ENCODE measurements at regions not wholly inside any gene's neighbourhood (a gene's known extent, or its start where the extent isn't known, plus 50 kb on each side); places are given as distances from the start of the nearest gene placed in this dataset.

GRCh38 chr3:104368760-104369159, 997.9 kb upstream of the ALCAM start (continued):
- TF ChIP-seq TBL1XR1 (IDR thresholded peaks at IDR 0.05; ENCODE audit: low read depth, low read length), result no peak
- TF ChIP-seq EP300 (IDR thresholded peaks at IDR 0.05; ENCODE audit: borderline replicate concordance in 1 of 2, control insufficient read depth in 1 of 2, low read depth in 2 of 2, low read length in 2 of 2), result no peak
- TF ChIP-seq PAX8 (IDR thresholded peaks at IDR 0.05), result no peak
- TF ChIP-seq NFYB (IDR thresholded peaks at IDR 0.05; ENCODE audit: insufficient read depth, low read depth, low read length), result no peak
- TF ChIP-seq MTA2 (IDR thresholded peaks at IDR 0.05; ENCODE audit: low read depth), result no peak
- TF ChIP-seq BCL3 (IDR thresholded peaks at IDR 0.05; ENCODE audit: borderline replicate concordance, insufficient read depth, low read depth, low read length, poor library complexity, severe bottlenecking), result no peak
- TF ChIP-seq JUND (IDR thresholded peaks at IDR 0.05; ENCODE audit: low read depth, low read length), result no peak

- Histone ChIP-seq H3K27ac (ENCODE audit: control insufficient read depth, insufficient read depth) (no peak overlapping the region), H3K36me3 (ENCODE audit: control insufficient read depth in 2 of 2, insufficient read depth in 2 of 2, low read length in 1 of 2) (no peaks in the 10 kb centered on the region), H3K4me1 (ENCODE audit: control insufficient read depth, insufficient read depth, low read length) (no peaks in the 10 kb centered on the region), H3K79me2 (ENCODE audit: control insufficient read depth, insufficient read depth, low read length) (no peaks in the 10 kb centered on the region), H4K20me1 (ENCODE audit: control insufficient read depth, insufficient read depth) (no peaks in the 10 kb centered on the region), H3K9ac (ENCODE audit: control insufficient read depth, insufficient read depth, low read length) (no peak overlapping the region), H3K9me3 (replicated peaks; ENCODE audit: control insufficient read depth, insufficient read depth, low read length) (no peaks in the 10 kb centered on the region), H3K27me3 (replicated peaks in 1 of 2; ENCODE audit: control insufficient read depth in 2 of 2, insufficient read depth in 2 of 2, low read length in 1 of 2) (no peaks in the 10 kb centered on the region), H3K4me2 (ENCODE audit: control insufficient read depth, insufficient read depth) (no peak overlapping the region), H3K4me3 (no peak overlapping the region), H2AFZ (ENCODE audit: control insufficient read depth, low read depth, low read length) (no peak overlapping the region)
- 63% methylated on average over 3 of the region's 3 CpGs for WGBS (ENCODE audit: insufficient coverage, insufficient replicate concordance, low lambda C conversion rate, missing lambda C conversion rate)
- DNase-seq (ENCODE audit: low read depth, low spot score), result no peak
- ChIA-PET CTCF (no interaction called here), SMC1A (ENCODE audit: uncharacterized antibody, unreplicated experiment) (interaction anchor here (0.6 kb wide), 1 partner anchor 379 kb away, joined by 3 read pairs; no protein-coding TSS in a partner anchor), POLR2A (no interaction called here), RAD21 (ENCODE audit: unreplicated experiment) (no interaction called here)
- ATAC-seq, result no peak
- TF ChIP-seq KAT2A (conservative IDR thresholded peaks at IDR 0.05; ENCODE audit: control insufficient read depth, low read depth, low read length) (no peak), ZBED1 (IDR thresholded peaks at IDR 0.05; ENCODE audit: borderline replicate concordance) (no peak), SUZ12 (IDR thresholded peaks at IDR 0.05; ENCODE audit: unreplicated experiment) (no peak), RAD21 (IDR thresholded peaks at IDR 0.05; ENCODE audit: insufficient read depth, low read depth, low read length) (no peak), EZH2 (IDR thresholded peaks at IDR 0.05; ENCODE audit: borderline replicate concordance, control insufficient read depth, low read depth, low read length) (no peak), FOS (IDR thresholded peaks at IDR 0.05; ENCODE audit: borderline replicate concordance, extremely low read depth, insufficient read length) (no peak), NR2F1 (conservative IDR thresholded peaks at IDR 0.05) (no peak)
- TF ChIP-seq, protein P1, sequence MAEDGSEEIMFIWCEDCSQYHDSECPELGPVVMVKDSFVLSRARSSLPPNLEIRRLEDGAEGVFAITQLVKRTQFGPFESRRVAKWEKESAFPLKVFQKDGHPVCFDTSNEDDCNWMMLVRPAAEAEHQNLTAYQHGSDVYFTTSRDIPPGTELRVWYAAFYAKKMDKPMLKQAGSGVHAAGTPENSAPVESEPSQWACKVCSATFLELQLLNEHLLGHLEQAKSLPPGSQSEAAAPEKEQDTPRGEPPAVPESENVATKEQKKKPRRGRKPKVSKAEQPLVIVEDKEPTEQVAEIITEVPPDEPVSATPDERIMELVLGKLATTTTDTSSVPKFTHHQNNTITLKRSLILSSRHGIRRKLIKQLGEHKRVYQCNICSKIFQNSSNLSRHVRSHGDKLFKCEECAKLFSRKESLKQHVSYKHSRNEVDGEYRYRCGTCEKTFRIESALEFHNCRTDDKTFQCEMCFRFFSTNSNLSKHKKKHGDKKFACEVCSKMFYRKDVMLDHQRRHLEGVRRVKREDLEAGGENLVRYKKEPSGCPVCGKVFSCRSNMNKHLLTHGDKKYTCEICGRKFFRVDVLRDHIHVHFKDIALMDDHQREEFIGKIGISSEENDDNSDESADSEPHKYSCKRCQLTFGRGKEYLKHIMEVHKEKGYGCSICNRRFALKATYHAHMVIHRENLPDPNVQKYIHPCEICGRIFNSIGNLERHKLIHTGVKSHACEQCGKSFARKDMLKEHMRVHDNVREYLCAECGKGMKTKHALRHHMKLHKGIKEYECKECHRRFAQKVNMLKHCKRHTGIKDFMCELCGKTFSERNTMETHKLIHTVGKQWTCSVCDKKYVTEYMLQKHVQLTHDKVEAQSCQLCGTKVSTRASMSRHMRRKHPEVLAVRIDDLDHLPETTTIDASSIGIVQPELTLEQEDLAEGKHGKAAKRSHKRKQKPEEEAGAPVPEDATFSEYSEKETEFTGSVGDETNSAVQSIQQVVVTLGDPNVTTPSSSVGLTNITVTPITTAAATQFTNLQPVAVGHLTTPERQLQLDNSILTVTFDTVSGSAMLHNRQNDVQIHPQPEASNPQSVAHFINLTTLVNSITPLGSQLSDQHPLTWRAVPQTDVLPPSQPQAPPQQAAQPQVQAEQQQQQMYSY (CRISPR knock-in tag; IDR thresholded peaks at IDR 0.05), result no peak
- FAIRE-seq, result no peak
- no TSS peak for BruUV-seq (replicated peaks)
- in situ Hi-C loops (cut with MboI) (no loop called here), intact Hi-C loops (cut with micrococcal nuclease; ENCODE audit: unreplicated experiment) (no loop called here)
Observed at GRCh38 chr3:104385421-104385820, 981.3 kb upstream of the ALCAM start.
